BJ (cell line): ENCODE measurements at regions not wholly inside any gene's neighbourhood (a gene's known extent, or its start where the extent isn't known, plus 50 kb on each side); places are given as distances from the start of the nearest gene placed in this dataset.

Experiments used
- CTCF ChIA-PET: fragments of 350-600 bp; formaldehyde crosslinking; extraction: SDS; loops from one replicate; lab custom pipeline; 2021; ENCODE audit warnings: antibody characterized with exemption, inconsistent platforms; lab: Yijun Ruan, JAX
- POLR2A ChIA-PET: fragments of 300-600 bp; sonication (Branson Sonifier 250); formaldehyde crosslinking; extraction: SDS; loops from one replicate; lab custom pipeline; 2021; ENCODE audit warnings: antibody characterized with exemption; lab: Charles Lee
- DNase-seq: peaks from one replicate; pipeline ENCODE4 v3.0.0-alpha.2; 2011; ENCODE audit warnings: low read depth
- H3K27me3 ChIP-seq: 2 replicates; pipeline ENCODE4 v1.6.0; 2011; ENCODE audit warnings: low read length; ENCODE audit not compliant: control insufficient read depth, insufficient read depth
- H3K36me3 ChIP-seq: 2 replicates; pipeline ENCODE4 v1.5.1; 2011; ENCODE audit warnings: low read length; ENCODE audit not compliant: control insufficient read depth, insufficient read depth
- H3K4me3 ChIP-seq: 2 replicates; pipeline ENCODE4 v1.5.1; 2011; ENCODE audit warnings: low read depth, mild to moderate bottlenecking, control low read depth, low read length
- CTCF ChIP-seq: IDR thresholded peaks from 2 replicates; pipeline ENCODE4 v1.5.1; 2011; ENCODE audit warnings: low read depth, mild to moderate bottlenecking, control low read depth, inconsistent platforms, low read length, moderate library complexity; ENCODE audit not compliant: insufficient read depth

- TF ChIP-seq CTCF: no peak
- Histone ChIP-seq H3K27me3 (peaks cover 7% of the 10 kb centered on the region), H3K4me3 (no peak overlapping the region), H3K36me3 (no peaks in the 10 kb centered on the region)
- DNase-seq: no peak
- CTCF ChIA-PET: no interaction called here
- POLR2A ChIA-PET: no interaction called here
Measured at GRCh38 chrX:134173541-134174272, 63.3 kb upstream of the CCDC160 start.

GRCh38 chrX:134174273-134174660 is 62.7 kb upstream of the CCDC160 start:
- Histone ChIP-seq H3K36me3 (no peaks in the 10 kb centered on the region), H3K4me3 (no peak overlapping the region), H3K27me3 (peaks cover 7% of the 10 kb centered on the region)
- TF ChIP-seq CTCF: no peak
- no peak for DNase-seq
- ChIA-PET POLR2A (no interaction called here), CTCF (no interaction called here)

- ChIA-PET POLR2A (no interaction called here), CTCF (no interaction called here)
- no peak for TF ChIP-seq CTCF
- peaks cover 7% of the 10 kb centered on the region for H3K27me3 ChIP-seq
- no peaks in the 10 kb centered on the region for H3K36me3 ChIP-seq
- no peak overlapping the region for H3K4me3 ChIP-seq
- no peak for DNase-seq
Measured at GRCh38 chrX:134174859-134175258, 62.1 kb upstream of the CCDC160 start.

- CTCF ChIA-PET: no interaction called here
- no peak for DNase-seq
- H3K27me3 ChIP-seq: peaks cover 7% of the 10 kb centered on the region
- POLR2A ChIA-PET: no interaction called here
- no peak for TF ChIP-seq CTCF
- no peak overlapping the region for H3K4me3 ChIP-seq
- no peaks in the 10 kb centered on the region for H3K36me3 ChIP-seq
Measured at GRCh38 chrX:134177527-134177926, 59.5 kb upstream of the CCDC160 start.

GRCh38 chrX:134180601-134181274 is 56.2 kb upstream of the CCDC160 start:
- H3K36me3 ChIP-seq: no peaks in the 10 kb centered on the region
- no peak for DNase-seq
- H3K4me3 ChIP-seq: no peak overlapping the region
- no peaks in the 10 kb centered on the region for H3K27me3 ChIP-seq
- TF ChIP-seq CTCF: no peak
- ChIA-PET POLR2A (no interaction called here), CTCF (no interaction called here)
